Breast epithelium (tissue), 4 donors: ENCODE measurements at regions not wholly inside any gene's neighbourhood (a gene's known extent, or its start where the extent isn't known, plus 50 kb on each side); places are given as distances from the start of the nearest gene placed in this dataset.
A peak's percentile ranks its signal among the peaks of the same experiment; 100 is the strongest.

Experiments used
- DNase-seq, 2 donors: peaks; one replicate each; pipeline ENCODE4 v3.0.0-alpha.2; 2019; ENCODE audit warnings: low spot score in 2 of 2
- H3K27ac ChIP-seq, 2 donors: fragments of 200-600 bp; sonication (generic) in 1 of 2; one replicate each; pipeline ENCODE4 v1.5.1; 2016 to 2019; ENCODE audit warnings: mild to moderate bottlenecking in 1 of 2
- H3K27me3 ChIP-seq, 2 donors: fragments of 200-600 bp; sonication (generic) in 1 of 2; one replicate each; pipeline versions ENCODE4 v1.5.1 to v1.6.0; 2017 to 2019; ENCODE audit warnings: control low read depth in 1 of 2, mild to moderate bottlenecking in 1 of 2
- H3K36me3 ChIP-seq: fragments of 200-600 bp; one replicate; pipeline ENCODE4 v1.5.1; 2019
- H3K4me1 ChIP-seq, 2 donors: fragments of 200-600 bp; sonication (generic); one replicate each; pipeline ENCODE4 v1.5.1; 2016 to 2019; ENCODE audit warnings: control low read depth in 1 of 2
- H3K4me3 ChIP-seq, 3 donors: fragments of 200-600 bp; sonication (generic); 1 replicate in 2 of 3; 2 replicates in 1 of 3; pipeline ENCODE4 v1.5.1; 2016 to 2019; ENCODE audit warnings: mild to moderate bottlenecking in 3 of 3, moderate library complexity in 2 of 3
- H3K9me3 ChIP-seq, 2 donors: fragments of 200-600 bp; sonication (generic) in 1 of 2; one replicate each; pipeline ENCODE4 v1.5.1; 2016 to 2019; ENCODE audit warnings: control low read depth in 1 of 2
- CTCF ChIP-seq, 3 donors: fragments of 450-650 bp; IDR thresholded peaks; one replicate each; pipeline ENCODE4 v1.5.1; 2016 to 2017; ENCODE audit warnings: antibody characterized with exemption in 3 of 3, mild to moderate bottlenecking in 3 of 3, moderate library complexity in 3 of 3
- POLR2A ChIP-seq: fragments of 450-650 bp; IDR thresholded peaks from one replicate; pipeline ENCODE4 v1.6.1; 2016; ENCODE audit warnings: antibody characterized with exemption, mild to moderate bottlenecking, moderate library complexity
- POLR2AphosphoS5 ChIP-seq, 3 donors: sonication (generic); formaldehyde crosslinking; IDR thresholded peaks; one replicate each; pipeline ENCODE4 v1.6.1; 2017; ENCODE audit warnings: antibody characterized with exemption in 3 of 3
- intact Hi-C: fragments of 100-400 bp; cut with DNase I; formaldehyde crosslinking; loops from one replicate; pipeline ENCODE4 v1.15.1; 2023; ENCODE audit warnings: low total_unique reads

- Histone ChIP-seq H3K4me1 (no peaks in the 10 kb centered on the region), H3K9me3 (no peaks in the 10 kb centered on the region), H3K27ac (no peak overlapping the region), H3K27me3 (no peaks in the 10 kb centered on the region), H3K36me3 (no peaks in the 10 kb centered on the region), H3K4me3 (no peak overlapping the region)
- TF ChIP-seq POLR2AphosphoS5 (IDR thresholded peaks at IDR 0.05) (no peak), POLR2A (no peak), CTCF (IDR thresholded peaks at IDR 0.05) (no peak)
- intact Hi-C loops: no loop called here
- DNase-seq: no peak
Observed at GRCh38 chr14:38959021-38959420, 144.0 kb downstream of the SEC23A start.

- intact Hi-C loops: no loop called here
- Histone ChIP-seq H3K9me3 (no peaks in the 10 kb centered on the region), H3K4me3 (no peak overlapping the region), H3K36me3 (no peaks in the 10 kb centered on the region), H3K4me1 (no peaks in the 10 kb centered on the region), H3K27ac (no peak overlapping the region), H3K27me3 (no peaks in the 10 kb centered on the region)
- no peak for TF ChIP-seq CTCF (IDR thresholded peaks at IDR 0.05)
- no peak for TF ChIP-seq POLR2AphosphoS5 (IDR thresholded peaks at IDR 0.05)
- TF ChIP-seq POLR2A: no peak
- DNase-seq: no peak
Observed at GRCh38 chr14:38958589-38958988, 144.4 kb downstream of the SEC23A start.

- no peak for TF ChIP-seq CTCF (IDR thresholded peaks at IDR 0.05)
- no peak for TF ChIP-seq POLR2AphosphoS5 (IDR thresholded peaks at IDR 0.05)
- no peak for TF ChIP-seq POLR2A
- intact Hi-C loops: no loop called here
- Histone ChIP-seq H3K36me3 (no peaks in the 10 kb centered on the region), H3K4me1 (no peaks in the 10 kb centered on the region), H3K9me3 (peaks cover 5 to 7% of the 10 kb centered on the region in 2 donors), H3K27ac (no peak overlapping the region), H3K27me3 (no peaks in the 10 kb centered on the region), H3K4me3 (no peak overlapping the region)
- no peak for DNase-seq
Observed at GRCh38 chr14:38951451-38951850, 151.6 kb downstream of the SEC23A start.

GRCh38 chr14:38950676-38951075, 152.4 kb downstream of the SEC23A start:
- H3K36me3 ChIP-seq: no peaks in the 10 kb centered on the region
- no peaks in the 10 kb centered on the region for H3K27me3 ChIP-seq
- no peak for DNase-seq
- H3K9me3 ChIP-seq: peaks cover 5 to 7% of the 10 kb centered on the region in 2 donors
- no peak for TF ChIP-seq POLR2A
- no peak for TF ChIP-seq POLR2AphosphoS5 (IDR thresholded peaks at IDR 0.05)
- no peak for TF ChIP-seq CTCF (IDR thresholded peaks at IDR 0.05)
- H3K27ac ChIP-seq: peak overlapping the region in 1 of 2 donors; percentile 5
- no peak overlapping the region for H3K4me3 ChIP-seq
- H3K4me1 ChIP-seq: no peaks in the 10 kb centered on the region
- intact Hi-C loops: no loop called here

- no peak for DNase-seq
- no peak for TF ChIP-seq POLR2A
- Histone ChIP-seq H3K27me3 (no peaks in the 10 kb centered on the region), H3K27ac (peak overlapping the region in 1 of 2 donors; percentile 56), H3K9me3 (peaks cover 5 to 7% of the 10 kb centered on the region in 2 donors), H3K4me3 (no peak overlapping the region), H3K36me3 (no peaks in the 10 kb centered on the region), H3K4me1 (no peaks in the 10 kb centered on the region)
- intact Hi-C loops: no loop called here
Observed at GRCh38 chr14:38948576-38948975, 154.5 kb downstream of the SEC23A start.

GRCh38 chr14:38948171-38948570, 154.9 kb downstream of the SEC23A start:
- H3K27me3 ChIP-seq: no peaks in the 10 kb centered on the region
- no peak overlapping the region for H3K4me3 ChIP-seq
- no peaks in the 10 kb centered on the region for H3K36me3 ChIP-seq
- TF ChIP-seq POLR2AphosphoS5 (IDR thresholded peaks at IDR 0.05) (no peak), POLR2A (no peak), CTCF (IDR thresholded peaks at IDR 0.05) (no peak)
- H3K4me1 ChIP-seq: no peaks in the 10 kb centered on the region
- H3K27ac ChIP-seq: peak overlapping the region; percentile 8 to 56
- intact Hi-C loops: no loop called here
- peaks cover 5 to 7% of the 10 kb centered on the region in 2 donors for H3K9me3 ChIP-seq
- DNase-seq: no peak
